IPS-20b (cell line): ENCODE measurements at regions not wholly inside any gene's neighbourhood (a gene's known extent, or its start where the extent isn't known, plus 50 kb on each side); places are given as distances from the start of the nearest gene placed in this dataset.

Experiments
- H3K27ac ChIP-seq: one replicate; pipeline ENCODE4 v1.5.1; 2013; ENCODE audit warnings: low read length
- H3K27me3 ChIP-seq: 2 replicates; pipeline ENCODE4 v1.6.1; 2013; ENCODE audit warnings: mild to moderate bottlenecking, low read length, inconsistent platforms; ENCODE audit not compliant: insufficient read depth
- H3K36me3 ChIP-seq: 2 replicates; pipeline ENCODE4 v1.6.1; 2013; ENCODE audit warnings: low read depth, mild to moderate bottlenecking, inconsistent platforms, low read length, moderate library complexity; ENCODE audit not compliant: insufficient read depth
- H3K4me1 ChIP-seq: 2 replicates; pipeline ENCODE4 v1.6.1; 2013; ENCODE audit warnings: mild to moderate bottlenecking, control low read depth, inconsistent platforms, low read length, moderate library complexity; ENCODE audit not compliant: insufficient read depth
- H3K4me3 ChIP-seq: 2 replicates; pipeline ENCODE4 v1.5.1; 2013; ENCODE audit warnings: mild to moderate bottlenecking, low read length, inconsistent platforms
- H3K9ac ChIP-seq: 2 replicates; pipeline ENCODE4 v1.6.1; 2013; ENCODE audit warnings: low read depth, mild to moderate bottlenecking, inconsistent platforms, low read length, moderate library complexity
- H3K9me3 ChIP-seq: 2 replicates; pipeline ENCODE4 v1.6.1; 2013; ENCODE audit warnings: mild to moderate bottlenecking, low read depth, low read length, inconsistent platforms; ENCODE audit not compliant: insufficient read depth

DNA sequence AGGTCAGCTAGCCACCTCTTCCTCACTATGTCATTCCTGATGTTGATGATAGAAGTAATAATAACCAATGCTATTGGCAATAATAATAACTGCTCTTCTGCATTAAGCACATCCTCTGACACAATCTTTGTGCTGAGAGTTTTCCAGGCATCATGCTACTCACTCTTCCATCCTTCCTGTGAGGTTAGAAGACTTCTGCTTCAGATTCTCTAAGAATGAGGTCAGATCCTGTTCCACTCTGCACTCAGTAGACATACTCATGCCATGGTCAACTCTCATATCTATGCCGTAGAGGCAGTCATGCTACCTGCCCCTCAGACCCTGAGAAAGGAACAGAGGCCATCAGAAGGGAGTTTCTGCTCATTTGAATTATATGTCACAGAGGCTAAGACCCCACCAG is 98.1 kb upstream of the TOP1 start:
- Histone ChIP-seq H3K9ac (no peak overlapping the region), H3K4me3 (no peak overlapping the region), H3K9me3 (no peaks in the 10 kb centered on the region), H3K27me3 (no peaks in the 10 kb centered on the region), H3K27ac (no peak overlapping the region), H3K36me3 (no peaks in the 10 kb centered on the region), H3K4me1 (no peaks in the 10 kb centered on the region)

DNA sequence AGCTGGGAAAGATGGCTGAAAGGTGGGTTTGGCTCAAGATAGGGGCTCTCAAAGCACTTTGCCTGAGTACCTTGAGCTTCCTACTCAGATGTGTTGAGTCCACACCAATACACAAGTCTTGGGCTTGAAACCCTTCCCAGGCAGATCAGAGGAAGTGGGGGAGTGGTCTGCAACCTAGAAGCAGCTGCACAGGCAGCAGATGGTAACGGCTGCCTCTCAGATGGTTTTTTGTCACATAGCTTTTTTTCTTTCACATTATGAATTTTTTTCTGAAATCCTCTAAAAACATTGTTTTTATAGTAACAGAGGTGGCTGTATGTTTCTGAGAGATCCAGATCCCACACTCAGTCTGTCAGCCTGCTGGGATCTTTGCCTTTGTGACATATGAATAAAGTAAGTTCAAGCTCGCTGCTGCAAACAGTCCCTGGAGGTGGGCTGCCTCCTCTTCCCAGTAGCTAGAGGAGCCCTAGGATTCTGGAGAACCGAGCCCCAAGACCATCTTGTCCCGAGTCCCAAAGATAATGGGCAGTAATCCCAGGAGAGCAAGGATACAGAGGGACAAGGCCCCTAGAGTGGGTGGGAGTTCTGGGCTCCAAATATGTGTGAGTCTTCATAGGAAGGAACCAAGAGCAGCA is 97.1 kb upstream of the TOP1 start:
- Histone ChIP-seq H3K36me3 (no peaks in the 10 kb centered on the region), H3K4me3 (no peak overlapping the region), H3K27me3 (no peaks in the 10 kb centered on the region), H3K9me3 (no peaks in the 10 kb centered on the region), H3K9ac (no peak overlapping the region), H3K27ac (no peak overlapping the region), H3K4me1 (no peaks in the 10 kb centered on the region)

DNA sequence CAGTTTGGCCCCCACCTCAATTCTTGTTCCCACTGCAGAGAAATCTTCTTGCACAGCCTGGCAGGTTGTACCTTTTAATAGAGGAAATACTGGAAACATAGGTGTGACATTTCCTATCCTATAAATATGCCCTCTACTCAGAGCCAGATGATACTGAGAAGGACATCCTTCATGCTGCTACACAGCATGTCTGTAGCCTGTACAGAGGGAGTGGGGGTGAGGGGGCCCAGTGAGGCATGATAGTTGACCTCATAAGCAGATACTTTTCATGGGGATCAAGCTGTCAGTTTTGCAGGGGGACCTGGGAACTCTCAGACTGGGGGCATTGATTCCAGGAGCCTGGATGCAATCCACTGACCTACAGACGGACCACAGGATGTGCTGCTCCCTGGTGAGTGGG is 96.2 kb upstream of the TOP1 start:
- no peaks in the 10 kb centered on the region for H3K9me3 ChIP-seq
- no peaks in the 10 kb centered on the region for H3K27me3 ChIP-seq
- no peaks in the 10 kb centered on the region for H3K36me3 ChIP-seq
- no peaks in the 10 kb centered on the region for H3K4me1 ChIP-seq
- no peak overlapping the region for H3K4me3 ChIP-seq
- no peak overlapping the region for H3K9ac ChIP-seq
- H3K27ac ChIP-seq, result no peak overlapping the region

DNA sequence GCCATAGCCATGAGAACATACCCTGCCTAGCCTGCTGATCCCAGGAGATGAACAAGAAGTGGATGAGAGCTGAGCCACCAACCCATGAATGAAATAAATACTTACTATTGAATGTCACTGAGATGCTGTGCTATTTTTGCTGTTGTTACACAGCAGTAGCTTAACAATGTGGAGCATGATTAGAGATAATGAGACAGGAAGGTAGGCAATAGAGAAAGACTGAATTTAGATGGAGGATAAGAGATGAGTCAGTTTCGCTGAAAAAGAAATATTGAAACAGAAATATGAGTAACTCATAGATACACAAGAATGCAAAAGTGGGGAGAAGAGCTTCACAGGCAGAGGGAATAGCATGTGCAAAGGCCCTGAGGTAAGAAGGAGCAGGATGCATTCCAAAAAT is 94.9 kb upstream of the TOP1 start:
- no peaks in the 10 kb centered on the region for H3K4me1 ChIP-seq
- no peaks in the 10 kb centered on the region for H3K36me3 ChIP-seq
- H3K9me3 ChIP-seq, result no peaks in the 10 kb centered on the region
- no peaks in the 10 kb centered on the region; the same call in 1 of the 2 replicates for H3K27me3 ChIP-seq
- no peak overlapping the region for H3K9ac ChIP-seq
- no peak overlapping the region for H3K4me3 ChIP-seq
- no peak overlapping the region for H3K27ac ChIP-seq

DNA sequence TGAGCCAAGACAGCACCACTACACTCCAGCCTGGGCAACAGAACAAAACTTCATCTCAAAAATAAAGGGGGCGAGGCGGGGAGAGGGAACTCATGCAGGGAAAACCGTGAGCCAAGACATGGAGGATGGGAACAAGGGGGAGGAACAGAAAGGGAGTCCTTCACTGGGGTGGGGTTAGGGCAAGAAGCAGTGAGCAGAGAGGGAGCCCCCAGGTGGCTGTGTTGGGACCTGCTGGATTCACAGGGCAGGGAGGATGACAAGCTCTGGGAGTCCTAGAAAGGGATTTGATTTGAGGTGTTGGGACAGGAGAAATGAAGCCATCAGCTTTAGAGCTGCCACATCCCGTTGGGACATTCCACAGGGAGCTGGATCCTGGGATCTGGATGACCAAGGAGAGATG is 90.6 kb upstream of the TOP1 start:
- Histone ChIP-seq H3K27me3 (no peaks in the 10 kb centered on the region; the same call in 1 of the 2 replicates), H3K36me3 (no peaks in the 10 kb centered on the region), H3K4me3 (no peak overlapping the region), H3K9ac (no peak overlapping the region), H3K9me3 (no peaks in the 10 kb centered on the region), H3K27ac (no peak overlapping the region), H3K4me1 (no peaks in the 10 kb centered on the region)

DNA sequence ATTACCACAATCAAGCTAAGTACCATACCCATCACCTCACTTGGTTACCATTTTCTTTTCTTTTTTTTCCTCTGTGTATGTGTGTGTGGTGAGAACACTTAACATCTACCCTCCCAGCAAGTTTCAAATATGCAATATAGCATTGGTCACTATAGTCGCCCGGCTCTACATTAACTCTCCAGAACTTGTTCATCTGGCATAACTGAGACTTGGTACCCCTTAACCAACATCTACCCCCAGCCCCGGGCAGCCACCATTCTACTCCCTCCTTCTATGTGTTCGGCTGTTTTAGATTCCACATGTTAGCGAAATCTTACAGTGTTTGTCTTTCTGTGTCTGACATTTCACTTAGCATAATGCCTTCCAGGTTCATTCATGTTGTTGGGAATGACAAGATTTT is 89.0 kb upstream of the TOP1 start:
- Histone ChIP-seq H3K36me3 (no peaks in the 10 kb centered on the region), H3K27me3 (no peaks in the 10 kb centered on the region; the same call in 1 of the 2 replicates), H3K4me3 (no peak overlapping the region), H3K9me3 (no peaks in the 10 kb centered on the region), H3K27ac (no peak overlapping the region), H3K9ac (no peak overlapping the region), H3K4me1 (no peaks in the 10 kb centered on the region)

DNA sequence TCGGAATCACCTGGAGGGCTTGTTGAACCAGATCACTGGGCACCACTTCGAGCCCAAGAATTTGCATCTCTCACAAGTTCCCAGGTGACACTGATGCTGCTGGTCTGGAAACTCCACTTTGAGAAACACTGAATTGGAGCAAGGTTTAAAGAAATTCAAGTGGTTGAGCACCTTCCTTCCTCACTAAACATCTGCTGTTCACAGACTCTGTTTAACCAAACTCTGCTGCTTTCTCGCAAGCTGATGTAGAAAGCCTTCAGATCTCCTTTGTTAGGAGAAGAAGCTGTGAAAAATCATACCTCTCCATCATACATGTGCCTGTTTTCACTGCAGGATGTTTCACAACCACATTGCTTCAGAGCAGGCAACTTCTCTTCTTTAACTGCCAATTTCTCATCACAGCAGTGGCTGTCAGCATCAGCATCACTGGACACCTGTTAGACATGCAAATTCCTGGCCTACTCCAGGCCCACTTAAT is 87.5 kb upstream of the TOP1 start:
- Histone ChIP-seq H3K36me3 (no peaks in the 10 kb centered on the region), H3K9me3 (no peaks in the 10 kb centered on the region), H3K9ac (no peak overlapping the region), H3K4me1 (no peaks in the 10 kb centered on the region), H3K27ac (no peak overlapping the region), H3K4me3 (no peak overlapping the region), H3K27me3 (peaks cover 7% of the 10 kb centered on the region; the same call in 1 of the 2 replicates)

DNA sequence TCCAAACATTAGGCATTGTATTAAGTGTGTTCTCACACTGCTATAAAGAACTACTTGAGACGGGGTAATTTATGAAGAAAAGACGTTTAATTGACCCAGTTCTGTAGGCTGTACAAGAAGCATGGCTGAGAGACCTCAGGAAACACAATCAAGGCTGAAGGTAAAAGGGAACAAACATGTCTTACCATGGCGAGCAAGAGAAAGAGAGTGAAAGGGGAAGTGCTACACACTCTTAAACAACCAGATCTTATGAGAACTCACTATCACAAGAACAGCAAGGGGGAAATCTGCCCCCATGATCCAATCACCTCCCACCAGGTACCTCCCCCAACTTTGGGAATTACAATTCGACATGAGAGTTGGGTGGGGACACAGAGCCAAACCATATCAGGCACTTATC is 86.6 kb upstream of the TOP1 start:
- no peak overlapping the region for H3K27ac ChIP-seq
- no peaks in the 10 kb centered on the region for H3K4me1 ChIP-seq
- H3K27me3 ChIP-seq, result peaks cover 7% of the 10 kb centered on the region; the same call in 1 of the 2 replicates
- no peaks in the 10 kb centered on the region for H3K9me3 ChIP-seq
- no peak overlapping the region for H3K4me3 ChIP-seq
- no peak overlapping the region for H3K9ac ChIP-seq
- no peaks in the 10 kb centered on the region for H3K36me3 ChIP-seq

DNA sequence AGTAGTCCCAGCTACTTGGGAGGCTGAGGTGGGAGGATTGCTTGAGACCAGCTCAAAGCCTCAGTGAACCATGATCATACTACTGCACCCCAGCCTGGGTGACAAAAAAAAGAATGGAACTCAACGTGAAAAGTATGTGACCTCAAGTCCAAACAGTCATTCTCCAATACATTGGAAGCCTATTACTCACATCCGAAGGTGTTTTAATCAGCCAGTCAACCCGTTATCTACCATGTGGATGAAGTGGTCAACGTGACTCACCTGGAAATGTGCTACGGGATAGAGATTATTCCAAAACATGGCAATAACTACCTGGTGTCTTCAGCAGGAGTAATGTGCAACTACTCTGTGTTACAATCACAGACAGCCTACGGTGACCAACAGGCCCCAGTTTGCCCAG is 85.8 kb upstream of the TOP1 start:
- Histone ChIP-seq H3K4me1 (no peaks in the 10 kb centered on the region), H3K36me3 (no peaks in the 10 kb centered on the region), H3K4me3 (no peak overlapping the region), H3K9me3 (no peaks in the 10 kb centered on the region), H3K27me3 (peaks cover 7% of the 10 kb centered on the region; the same call in 1 of the 2 replicates), H3K27ac (no peak overlapping the region), H3K9ac (no peak overlapping the region)

DNA sequence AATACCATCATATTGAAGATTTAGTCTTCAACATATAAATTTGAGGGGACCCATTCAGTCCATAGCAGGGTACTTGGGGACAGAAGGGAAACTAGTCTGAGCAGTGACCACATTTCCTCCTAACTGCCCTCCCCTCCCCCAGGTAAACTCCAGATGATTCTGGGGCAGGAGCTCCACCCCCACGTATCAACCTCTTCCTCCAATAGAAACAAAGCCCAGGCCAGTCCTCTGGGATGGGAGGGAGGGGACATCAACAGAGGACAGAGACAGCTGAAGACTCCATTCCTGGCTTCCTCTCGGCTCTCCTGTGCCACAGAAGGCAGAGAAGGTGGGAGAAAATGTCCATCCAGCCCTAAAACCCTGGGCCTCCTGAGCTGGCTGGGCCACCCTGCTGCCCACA is 85.0 kb upstream of the TOP1 start:
- Histone ChIP-seq H3K27ac (no peak overlapping the region), H3K9ac (no peak overlapping the region), H3K4me3 (no peak overlapping the region), H3K4me1 (no peaks in the 10 kb centered on the region), H3K9me3 (no peaks in the 10 kb centered on the region), H3K27me3 (peaks cover 7% of the 10 kb centered on the region; the same call in 1 of the 2 replicates), H3K36me3 (no peaks in the 10 kb centered on the region)

DNA sequence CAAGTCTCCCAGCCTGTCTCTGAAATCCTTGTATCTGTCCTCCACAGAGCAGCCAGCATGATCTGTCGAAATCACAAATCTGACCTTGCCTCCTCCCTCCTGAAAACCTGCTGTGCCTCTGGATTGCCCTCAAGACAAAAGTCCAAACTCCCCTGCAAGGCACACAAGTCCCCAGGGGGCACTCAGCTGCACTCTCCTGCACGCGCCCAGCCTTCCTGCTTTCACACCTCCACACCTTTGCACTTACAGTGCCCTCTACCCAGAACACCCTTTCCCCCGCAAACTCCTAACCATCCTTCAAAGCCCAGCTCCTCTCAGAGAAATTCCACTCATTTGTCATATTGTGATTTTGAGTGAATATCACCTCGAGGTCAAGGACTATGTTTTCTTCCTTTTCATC is 83.4 kb upstream of the TOP1 start:
- no peaks in the 10 kb centered on the region for H3K4me1 ChIP-seq

DNA sequence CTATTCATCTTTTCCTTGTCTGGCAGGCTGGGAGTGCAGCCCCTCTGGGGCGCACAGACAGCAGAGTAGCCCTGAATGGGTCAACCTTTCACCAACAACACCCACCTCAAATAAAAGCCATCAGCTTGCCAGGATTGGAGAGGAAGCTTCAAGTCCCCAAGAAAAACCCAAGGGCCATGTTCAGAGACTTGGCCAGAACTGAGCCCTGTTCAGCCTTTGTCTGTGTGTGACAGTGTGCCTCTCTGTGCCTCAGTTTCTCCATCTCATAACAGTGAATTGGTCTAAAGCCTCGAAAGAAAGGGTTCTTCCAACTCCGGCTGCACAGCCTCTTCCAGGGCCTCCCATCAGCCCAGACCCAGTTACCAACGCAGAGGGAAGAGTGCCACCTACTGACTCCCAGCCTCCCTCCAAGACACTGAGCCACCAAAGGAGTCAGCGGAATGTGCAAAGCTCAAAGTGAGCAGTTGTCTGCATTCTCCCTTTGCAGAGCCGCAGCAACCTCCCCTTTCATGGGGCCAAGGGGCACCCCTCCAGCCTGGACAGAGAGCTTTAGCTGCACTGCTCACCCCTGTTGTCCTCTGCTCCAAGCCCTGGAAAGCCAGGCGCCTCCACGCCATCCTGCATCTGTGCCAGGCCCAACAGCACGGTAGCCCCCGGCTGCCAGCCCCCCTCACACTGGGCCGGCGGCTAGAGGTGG is 82.7 kb upstream of the TOP1 start:
- no peaks in the 10 kb centered on the region for H3K36me3 ChIP-seq
- no peaks in the 10 kb centered on the region for H3K9me3 ChIP-seq
- peaks cover 7% of the 10 kb centered on the region; the same call in 1 of the 2 replicates for H3K27me3 ChIP-seq
- H3K4me1 ChIP-seq, result no peaks in the 10 kb centered on the region
- no peak overlapping the region for H3K4me3 ChIP-seq
- H3K27ac ChIP-seq, result no peak overlapping the region
- H3K9ac ChIP-seq, result no peak overlapping the region

More for the DNA sequence above, 83.4 kb upstream of the TOP1 start:
- no peak overlapping the region for H3K4me3 ChIP-seq
- H3K9me3 ChIP-seq, result no peaks in the 10 kb centered on the region
- no peak overlapping the region for H3K9ac ChIP-seq
- no peaks in the 10 kb centered on the region for H3K36me3 ChIP-seq
- no peak overlapping the region for H3K27ac ChIP-seq
- H3K27me3 ChIP-seq, result peaks cover 7% of the 10 kb centered on the region; the same call in 1 of the 2 replicates
